Endothelial cell of umbilical vein (primary cell): ENCODE measurements at regions not wholly inside any gene's neighbourhood (a gene's known extent, or its start where the extent isn't known, plus 50 kb on each side); places are given as distances from the start of the nearest gene placed in this dataset.

ENCODE experiments used
- BruUV-seq: library from RNA; stranded (reverse); fragments of 400-500 nt; replicated peaks from 2 replicates; lab custom pipeline; 2021; lab: Mats Ljungman, UMichigan
- CTCF ChIA-PET: fragments of 300-600, 350-600 bp; sonication (Branson Sonifier 250); formaldehyde crosslinking; loops from one replicate; lab custom pipeline; 2021; ENCODE audit warnings: antibody characterized with exemption, inconsistent platforms; lab: Charles Lee
- POLR2A ChIA-PET: fragments of 300-600, 350-600 bp; sonication (Branson Sonifier 250); formaldehyde crosslinking; loops from one replicate; lab custom pipeline; 2021; ENCODE audit warnings: antibody characterized with exemption, inconsistent platforms; lab: Charles Lee
- DNase-seq: peaks from one replicate; pipeline ENCODE4 v3.0.0-alpha.2; 2011; ENCODE audit warnings: low read depth, low spot score
- FAIRE-seq: peaks from 2 replicates; lab custom pipeline; 2011; peaks lifted over from hg19 to GRCh38; lab: Jason Lieb, UNC
- H2AFZ ChIP-seq: 2 replicates; pipeline ENCODE4 v1.6.0; 2012; ENCODE audit warnings: low read depth, low read length, control low read depth, inconsistent platforms
- H3K27ac ChIP-seq: 2 replicates; pipeline ENCODE4 v1.5.1; 2011; ENCODE audit warnings: low read depth, mild to moderate bottlenecking, control low read depth, low read length, moderate library complexity; ENCODE audit not compliant: insufficient read depth
- H3K27me3 ChIP-seq, 2 experiments: 2 replicates each; pipeline versions ENCODE4 v1.6.0 to v1.6.1; 2011; ENCODE audit warnings: low read length in 2 of 2, mixed read lengths in 1 of 2; ENCODE audit not compliant: control insufficient read depth in 2 of 2, insufficient read depth in 2 of 2
- H3K36me3 ChIP-seq, 2 experiments: 2 replicates in 1 of 2; 3 replicates in 1 of 2; pipeline ENCODE4 v1.5.1; 2011; ENCODE audit warnings: low read length in 2 of 2, mild to moderate bottlenecking in 1 of 2, moderate library complexity in 1 of 2; ENCODE audit not compliant: control insufficient read depth in 2 of 2, insufficient read depth in 2 of 2; ENCODE audit errors: extremely low read depth in 1 of 2
- H3K4me1 ChIP-seq: 3 replicates; pipeline ENCODE4 v1.5.1; 2011; ENCODE audit warnings: mild to moderate bottlenecking, low read length; ENCODE audit not compliant: control insufficient read depth, insufficient read depth; ENCODE audit errors: extremely low read depth
- H3K4me2 ChIP-seq: 2 replicates; pipeline ENCODE4 v1.6.1; 2011; ENCODE audit warnings: low read length, control low read depth, mixed read lengths; ENCODE audit not compliant: insufficient read depth
- H3K4me3 ChIP-seq, 3 experiments: fragments of 200-600 bp in 1 of 3; sonication (generic), shearing (Covaris generic) in 1 of 3; replicated peaks in 1 of 3; 2 replicates each; pipeline ENCODE4 v1.5.1; 2011 to 2016; ENCODE audit warnings: control low read depth in 3 of 3, low read length in 3 of 3, mild to moderate bottlenecking in 2 of 3, inconsistent platforms in 1 of 3, low read depth in 1 of 3, moderate library complexity in 1 of 3; ENCODE audit not compliant: insufficient read depth in 1 of 3
- H3K79me2 ChIP-seq: 2 replicates; pipeline ENCODE4 v1.6.0; 2012; ENCODE audit warnings: low read length, inconsistent platforms; ENCODE audit not compliant: control insufficient read depth, insufficient read depth
- H3K9ac ChIP-seq: replicated peaks from 2 replicates; pipeline ENCODE3; 2011; ENCODE audit warnings: low read length, control low read depth; ENCODE audit not compliant: insufficient read depth; ENCODE audit errors: extremely low read depth
- H3K9me1 ChIP-seq: replicated peaks from 3 replicates; pipeline ENCODE4 v1.6.0; 2011; ENCODE audit warnings: mild to moderate bottlenecking, low read length; ENCODE audit not compliant: control insufficient read depth, insufficient read depth; ENCODE audit errors: extremely low read depth
- H3K9me3 ChIP-seq: replicated peaks from 2 replicates; pipeline ENCODE4 v1.5.1; 2012; ENCODE audit warnings: low read length, inconsistent platforms; ENCODE audit not compliant: control insufficient read depth, insufficient read depth
- H4K20me1 ChIP-seq: replicated peaks from 2 replicates; pipeline ENCODE3; 2011; ENCODE audit warnings: mild to moderate bottlenecking, low read length; ENCODE audit not compliant: control insufficient read depth, insufficient read depth; ENCODE audit errors: extremely low read depth
- EZH2 ChIP-seq: IDR thresholded peaks from 2 replicates; pipeline ENCODE4 v1.6.1; 2012; ENCODE audit warnings: borderline replicate concordance, low read depth, mild to moderate bottlenecking, moderate library complexity, low read length, inconsistent platforms; ENCODE audit not compliant: severe bottlenecking
- FOS ChIP-seq: IDR thresholded peaks from 2 replicates; pipeline ENCODE4 v1.6.1; 2011; ENCODE audit warnings: mild to moderate bottlenecking, low read length, moderate library complexity, borderline replicate concordance; ENCODE audit not compliant: insufficient read depth
- GATA2 ChIP-seq: IDR thresholded peaks from 2 replicates; pipeline ENCODE4 v1.7.0; 2011; ENCODE audit warnings: low read depth, mild to moderate bottlenecking, moderate library complexity, mixed read lengths, low read length; ENCODE audit not compliant: insufficient read length, insufficient read depth
- JUN ChIP-seq: IDR thresholded peaks from 2 replicates; pipeline ENCODE4 v1.6.1; 2011; ENCODE audit warnings: borderline replicate concordance, low read depth; ENCODE audit not compliant: insufficient read length, insufficient read depth
- MAX ChIP-seq: IDR thresholded peaks from 2 replicates; pipeline ENCODE4 v1.6.1; 2011; ENCODE audit not compliant: insufficient read depth, insufficient read length
- MYC ChIP-seq: IDR thresholded peaks from one replicate; pipeline ENCODE4 v1.6.1; 2011; ENCODE audit warnings: mild to moderate bottlenecking, low read depth, low read length
- POLR2A ChIP-seq: IDR thresholded peaks from 2 replicates; pipeline ENCODE4 v1.6.1; 2012; ENCODE audit warnings: low read depth, mild to moderate bottlenecking, control low read depth, low read length
- POLR2AphosphoS5 ChIP-seq: IDR thresholded peaks from 2 replicates; pipeline ENCODE4 v1.6.1; 2012; ENCODE audit warnings: low read depth, mild to moderate bottlenecking, control low read depth, low read length, moderate library complexity; ENCODE audit not compliant: insufficient read depth
- dilution Hi-C: fragments of 300-500 bp; cut with MboI; formaldehyde crosslinking; loops from one replicate; pipeline ENCODE4 v1.15.0; 2019; ENCODE audit warnings: low sequenced_read_pairs; ENCODE audit not compliant: extremely low pct_ligation_motif_present
- intact Hi-C: fragments of 100-400 bp; cut with micrococcal nuclease; formaldehyde crosslinking; loops from one replicate; pipeline ENCODE4 v1.10.0; 2022
- TF ChIP-seq, protein P1 (sequence below), 2 donors: IDR thresholded peaks; 1 replicate in 1 of 2; 2 replicates in 1 of 2; pipeline ENCODE4 v1.5.1; 2011; ENCODE audit warnings: low read length in 2 of 2, mild to moderate bottlenecking in 2 of 2, moderate library complexity in 2 of 2, control low read depth in 1 of 2, inconsistent platforms in 1 of 2, low read depth in 1 of 2; ENCODE audit not compliant: insufficient read depth in 1 of 2; ENCODE audit errors: extremely low read depth in 1 of 2

DNA sequence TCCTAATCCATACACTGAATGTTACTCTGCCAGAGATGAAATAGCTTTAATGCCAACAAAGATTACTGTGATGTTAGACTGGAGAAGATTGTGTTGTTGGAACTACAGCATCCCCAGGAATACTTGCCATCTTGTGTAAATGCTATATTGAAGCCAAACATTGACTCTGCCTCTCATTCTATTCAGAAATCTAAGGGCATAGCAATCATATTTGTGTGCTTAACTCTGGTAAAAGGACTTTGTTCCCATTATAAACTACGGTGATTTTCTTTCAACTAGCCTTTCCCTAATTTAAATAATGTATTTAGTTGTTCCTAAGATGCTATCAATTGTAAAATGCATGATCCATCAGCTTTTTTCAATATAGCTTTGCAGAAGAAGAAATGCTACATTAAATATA is 498.4 kb upstream of the LRRN3 start:
- Histone ChIP-seq H3K9me3 (no peaks in the 10 kb centered on the region), H3K4me3 (no peak overlapping the region), H3K36me3 (no peaks in the 10 kb centered on the region), H4K20me1 (no peaks in the 10 kb centered on the region), H3K4me1 (no peaks in the 10 kb centered on the region), H2AFZ (no peak overlapping the region), H3K27ac (no peak overlapping the region), H3K4me2 (no peak overlapping the region), H3K9me1 (no peaks in the 10 kb centered on the region), H3K79me2 (no peaks in the 10 kb centered on the region), H3K27me3 (no peaks in the 10 kb centered on the region), H3K9ac (no peak overlapping the region)
- FAIRE-seq (peak; percentile 37), DNase-seq (no peak)
- no TSS peak for BruUV-seq
- ChIA-PET CTCF (no interaction called here), POLR2A (no interaction called here)
- dilution Hi-C loops: no loop called here
- TF ChIP-seq FOS (no peak), EZH2 (no peak), GATA2 (no peak), JUN (no peak), MAX (no peak), POLR2AphosphoS5 (no peak), POLR2A (no peak), MYC (no peak)
- TF ChIP-seq, protein P1, sequence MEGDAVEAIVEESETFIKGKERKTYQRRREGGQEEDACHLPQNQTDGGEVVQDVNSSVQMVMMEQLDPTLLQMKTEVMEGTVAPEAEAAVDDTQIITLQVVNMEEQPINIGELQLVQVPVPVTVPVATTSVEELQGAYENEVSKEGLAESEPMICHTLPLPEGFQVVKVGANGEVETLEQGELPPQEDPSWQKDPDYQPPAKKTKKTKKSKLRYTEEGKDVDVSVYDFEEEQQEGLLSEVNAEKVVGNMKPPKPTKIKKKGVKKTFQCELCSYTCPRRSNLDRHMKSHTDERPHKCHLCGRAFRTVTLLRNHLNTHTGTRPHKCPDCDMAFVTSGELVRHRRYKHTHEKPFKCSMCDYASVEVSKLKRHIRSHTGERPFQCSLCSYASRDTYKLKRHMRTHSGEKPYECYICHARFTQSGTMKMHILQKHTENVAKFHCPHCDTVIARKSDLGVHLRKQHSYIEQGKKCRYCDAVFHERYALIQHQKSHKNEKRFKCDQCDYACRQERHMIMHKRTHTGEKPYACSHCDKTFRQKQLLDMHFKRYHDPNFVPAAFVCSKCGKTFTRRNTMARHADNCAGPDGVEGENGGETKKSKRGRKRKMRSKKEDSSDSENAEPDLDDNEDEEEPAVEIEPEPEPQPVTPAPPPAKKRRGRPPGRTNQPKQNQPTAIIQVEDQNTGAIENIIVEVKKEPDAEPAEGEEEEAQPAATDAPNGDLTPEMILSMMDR (IDR thresholded peaks at IDR 0.05; ENCODE audit: extremely low read depth in 1 of 2, insufficient read depth in 1 of 2, low read depth in 1 of 2, low read length in 2 of 2): no peak
- intact Hi-C loops: loop anchor here (10.0 kb wide), 1 partner anchor 892 kb away; no protein-coding TSS in a partner anchor
